ENCODE measurements at regions not wholly inside any gene's neighbourhood (a gene's known extent, or its start where the extent isn't known, plus 50 kb on each side); places are given as distances from the start of the nearest gene placed in this dataset.
"Not testable (repeated sequence)": the region's sequence is repeated elsewhere in the genome, so short reads cannot be mapped to it uniquely, and the experiment has no call there.

GRCh38 chr5:128799945-128800344 lies 165.3 kb upstream of the SLC27A6 start:
- DNase-seq (ENCODE audit: low spot score), result no peak

GRCh38 chr5:128800377-128800776 lies 164.9 kb upstream of the SLC27A6 start:
- DNase-seq (ENCODE audit: low spot score), result no peak

- no peak for DNase-seq (ENCODE audit: low spot score)
These were observed 151.8 kb upstream of the SLC27A6 start for GRCh38 chr5:128813317-128814070.

GRCh38 chr5:128815201-128815600 lies 150.1 kb upstream of the SLC27A6 start:
- DNase-seq (ENCODE audit: low spot score), result no peak

GRCh38 chr5:128825826-128826225 lies 139.5 kb upstream of the SLC27A6 start:
- DNase-seq (ENCODE audit: low spot score), result no peak

- DNase-seq (ENCODE audit: low spot score), result no peak
These were observed 139.0 kb upstream of the SLC27A6 start for GRCh38 chr5:128826275-128826674.

GRCh38 chr5:128836571-128836970 lies 128.7 kb upstream of the SLC27A6 start:
- no peak for DNase-seq (ENCODE audit: low spot score)

GRCh38 chr5:128838623-128839022 lies 126.7 kb upstream of the SLC27A6 start:
- no peak for DNase-seq (ENCODE audit: low spot score)

- no peak for DNase-seq (ENCODE audit: low spot score)
These were observed 123.0 kb upstream of the SLC27A6 start for GRCh38 chr5:128842241-128842640.

GRCh38 chr5:128844354-128844923 lies 120.8 kb upstream of the SLC27A6 start:
- DNase-seq (ENCODE audit: low spot score), result peak; percentile 18

GRCh38 chr5:128850049-128850448 lies 115.2 kb upstream of the SLC27A6 start:
- DNase-seq (ENCODE audit: low spot score), result no peak

GRCh38 chr5:128854931-128855330 lies 110.4 kb upstream of the SLC27A6 start:
- DNase-seq (ENCODE audit: low spot score), result no peak

GRCh38 chr5:128857076-128857677 lies 108.1 kb upstream of the SLC27A6 start:
- no peak for DNase-seq (ENCODE audit: low spot score)

GRCh38 chr5:128858995-128859394 lies 106.3 kb upstream of the SLC27A6 start:
- DNase-seq (ENCODE audit: low spot score), result no peak

- not testable (repeated sequence) for DNase-seq (ENCODE audit: low spot score)
These were observed 104.1 kb upstream of the SLC27A6 start for GRCh38 chr5:128861155-128861554.

- DNase-seq (ENCODE audit: low spot score), result no peak
These were observed 95.3 kb upstream of the SLC27A6 start for GRCh38 chr5:128869970-128870369.

GRCh38 chr5:128870373-128870772 lies 94.9 kb upstream of the SLC27A6 start:
- no peak for DNase-seq (ENCODE audit: low spot score)

GRCh38 chr5:128870923-128871322 lies 94.4 kb upstream of the SLC27A6 start:
- no peak for DNase-seq (ENCODE audit: low spot score)

GRCh38 chr5:128876569-128877382 lies 88.5 kb upstream of the SLC27A6 start:
- no peak for DNase-seq (ENCODE audit: low spot score)

- no peak for DNase-seq (ENCODE audit: low spot score)
These were observed 87.8 kb upstream of the SLC27A6 start for GRCh38 chr5:128877476-128877875.

GRCh38 chr5:128881502-128882018 lies 83.7 kb upstream of the SLC27A6 start:
- DNase-seq (ENCODE audit: low spot score), result no peak

- no peak for DNase-seq (ENCODE audit: low spot score)
These were observed 79.5 kb upstream of the SLC27A6 start for GRCh38 chr5:128885649-128886255.
